ENCODE measurements at regions not wholly inside any gene's neighbourhood (a gene's known extent, or its start where the extent isn't known, plus 50 kb on each side); places are given as distances from the start of the nearest gene placed in this dataset.
A peak's percentile ranks its signal among the peaks of the same experiment; 100 is the strongest.

- TF ChIP-seq GATA2 (CRISPR knock-in tag; IDR thresholded peaks at IDR 0.05) (no peak), YBX1 (IDR thresholded peaks at IDR 0.05) (no peak), CCAR2 (IDR thresholded peaks at IDR 0.05; ENCODE audit: low read depth, low read length) (no peak), BRCA1 (IDR thresholded peaks at IDR 0.05) (no peak), BRCA1 (CRISPR knock-in tag; IDR thresholded peaks at IDR 0.05) (no peak), SMARCA4 (IDR thresholded peaks at IDR 0.05) (peak; percentile 91), CBFB (CRISPR knock-in tag; IDR thresholded peaks at IDR 0.05) (no peak), ZNF408 (CRISPR knock-in tag; IDR thresholded peaks at IDR 0.05; ENCODE audit: low read depth) (no peak), ZNF395 (CRISPR knock-in tag; IDR thresholded peaks at IDR 0.05) (no peak), KLF1 (tag; IDR thresholded peaks at IDR 0.05) (no peak), NFATC3 (IDR thresholded peaks at IDR 0.05) (no peak), CREB5 (CRISPR knock-in tag; IDR thresholded peaks at IDR 0.05) (no peak), EHMT2 (IDR thresholded peaks at IDR 0.05) (0 out of 2 replicates have a peak, but pooled peaks have one; percentile 30), SRSF3 (IDR thresholded peaks at IDR 0.05; ENCODE audit: insufficient read depth, low read length) (no peak), DMBX1 (CRISPR knock-in tag; IDR thresholded peaks at IDR 0.05; ENCODE audit: borderline replicate concordance) (peak; percentile 86), NR2F6 (CRISPR knock-in tag; IDR thresholded peaks at IDR 0.05) (no peak), TAL1 (IDR thresholded peaks at IDR 0.05) (peak; percentile 94)
- TF ChIP-seq, protein P1, sequence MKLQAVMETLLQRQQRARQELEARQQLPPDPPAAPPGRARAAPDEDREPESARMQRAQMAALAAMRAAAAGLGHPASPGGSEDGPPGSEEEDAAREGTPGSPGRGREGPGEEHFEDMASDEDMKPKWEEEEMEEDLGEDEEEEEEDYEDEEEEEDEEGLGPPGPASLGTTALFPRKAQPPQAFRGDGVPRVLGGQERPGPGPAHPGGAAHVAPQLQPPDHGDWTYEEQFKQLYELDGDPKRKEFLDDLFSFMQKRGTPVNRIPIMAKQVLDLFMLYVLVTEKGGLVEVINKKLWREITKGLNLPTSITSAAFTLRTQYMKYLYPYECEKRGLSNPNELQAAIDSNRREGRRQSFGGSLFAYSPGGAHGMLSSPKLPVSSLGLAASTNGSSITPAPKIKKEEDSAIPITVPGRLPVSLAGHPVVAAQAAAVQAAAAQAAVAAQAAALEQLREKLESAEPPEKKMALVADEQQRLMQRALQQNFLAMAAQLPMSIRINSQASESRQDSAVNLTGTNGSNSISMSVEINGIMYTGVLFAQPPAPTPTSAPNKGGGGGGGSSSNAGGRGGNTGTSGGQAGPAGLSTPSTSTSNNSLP (IDR thresholded peaks at IDR 0.05; ENCODE audit: borderline replicate concordance, low read depth, low read length): 0 out of 2 replicates have a peak, but pooled peaks have one; percentile 15
- TF ChIP-seq, protein P2, sequence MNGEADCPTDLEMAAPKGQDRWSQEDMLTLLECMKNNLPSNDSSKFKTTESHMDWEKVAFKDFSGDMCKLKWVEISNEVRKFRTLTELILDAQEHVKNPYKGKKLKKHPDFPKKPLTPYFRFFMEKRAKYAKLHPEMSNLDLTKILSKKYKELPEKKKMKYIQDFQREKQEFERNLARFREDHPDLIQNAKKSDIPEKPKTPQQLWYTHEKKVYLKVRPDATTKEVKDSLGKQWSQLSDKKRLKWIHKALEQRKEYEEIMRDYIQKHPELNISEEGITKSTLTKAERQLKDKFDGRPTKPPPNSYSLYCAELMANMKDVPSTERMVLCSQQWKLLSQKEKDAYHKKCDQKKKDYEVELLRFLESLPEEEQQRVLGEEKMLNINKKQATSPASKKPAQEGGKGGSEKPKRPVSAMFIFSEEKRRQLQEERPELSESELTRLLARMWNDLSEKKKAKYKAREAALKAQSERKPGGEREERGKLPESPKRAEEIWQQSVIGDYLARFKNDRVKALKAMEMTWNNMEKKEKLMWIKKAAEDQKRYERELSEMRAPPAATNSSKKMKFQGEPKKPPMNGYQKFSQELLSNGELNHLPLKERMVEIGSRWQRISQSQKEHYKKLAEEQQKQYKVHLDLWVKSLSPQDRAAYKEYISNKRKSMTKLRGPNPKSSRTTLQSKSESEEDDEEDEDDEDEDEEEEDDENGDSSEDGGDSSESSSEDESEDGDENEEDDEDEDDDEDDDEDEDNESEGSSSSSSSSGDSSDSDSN (IDR thresholded peaks at IDR 0.05; ENCODE audit: borderline replicate concordance in 1 of 2, low read depth in 2 of 2, low read length in 2 of 2): no peak
Observed at GRCh38 chr21:14673649-14674048, 127.5 kb upstream of the SAMSN1 start (continued).

Data from K562 (cell line).